GM19467 (cell line): ENCODE measurements at regions not wholly inside any gene's neighbourhood (a gene's known extent, or its start where the extent isn't known, plus 50 kb on each side); places are given as distances from the start of the nearest gene placed in this dataset.
"Not testable (repeated sequence)": the region's sequence is repeated elsewhere in the genome, so short reads cannot be mapped to it uniquely, and the experiment has no call there.

Experiments
- ATAC-seq: cut with Tn5 transposase; IDR thresholded peaks from one replicate; pipeline ENCODE4 v1.9.1; 2021; ENCODE audit warnings: mild to moderate bottlenecking, moderate library complexity; ENCODE audit not compliant: unreplicated experiment

GRCh38 chr22:25449781-25450317 lies 114.6 kb upstream of the GRK3 start:
- ATAC-seq = no peak

GRCh38 chr22:25451480-25452114 lies 112.9 kb upstream of the GRK3 start:
- no peak for ATAC-seq

- no peak for ATAC-seq
Observed at GRCh38 chr22:25452116-25452700, 112.3 kb upstream of the GRK3 start.

GRCh38 chr22:25453058-25453457 lies 111.4 kb upstream of the GRK3 start:
- no peak for ATAC-seq

GRCh38 chr22:25453557-25453956 lies 110.9 kb upstream of the GRK3 start:
- ATAC-seq = no peak

GRCh38 chr22:25456300-25457043 lies 108.0 kb upstream of the GRK3 start:
- not testable (repeated sequence) for ATAC-seq

GRCh38 chr22:25458631-25459030 lies 105.8 kb upstream of the GRK3 start:
- ATAC-seq = not testable (repeated sequence)

GRCh38 chr22:25460682-25461081 lies 103.8 kb upstream of the GRK3 start:
- not testable (repeated sequence) for ATAC-seq

GRCh38 chr22:25461301-25461700 lies 103.2 kb upstream of the GRK3 start:
- no peak for ATAC-seq

GRCh38 chr22:25462474-25463346 lies 101.8 kb upstream of the GRK3 start:
- not testable (repeated sequence) for ATAC-seq

GRCh38 chr22:25463347-25463628 lies 101.2 kb upstream of the GRK3 start:
- not testable (repeated sequence) for ATAC-seq

- ATAC-seq = not testable (repeated sequence)
Observed at GRCh38 chr22:25464326-25464725, 100.1 kb upstream of the GRK3 start.

GRCh38 chr22:25465949-25466348 lies 98.5 kb upstream of the GRK3 start:
- no peak for ATAC-seq

- ATAC-seq = no peak
Observed at GRCh38 chr22:25472382-25472781, 92.1 kb upstream of the GRK3 start.

- no peak for ATAC-seq
Observed at GRCh38 chr22:25475257-25476022, 89.0 kb upstream of the GRK3 start.

- ATAC-seq = no peak
Observed at GRCh38 chr22:25477358-25477757, 87.1 kb upstream of the GRK3 start.

GRCh38 chr22:25478111-25478510 lies 86.4 kb upstream of the GRK3 start:
- ATAC-seq = no peak

GRCh38 chr22:25478528-25478927 lies 85.9 kb upstream of the GRK3 start:
- ATAC-seq = no peak

GRCh38 chr22:25480868-25481267 lies 83.6 kb upstream of the GRK3 start:
- not testable (repeated sequence) for ATAC-seq

- no peak for ATAC-seq
Observed at GRCh38 chr22:25482091-25482760, 82.2 kb upstream of the GRK3 start.
